SU-DHL-6 (cell line): ENCODE measurements at regions not wholly inside any gene's neighbourhood (a gene's known extent, or its start where the extent isn't known, plus 50 kb on each side); places are given as distances from the start of the nearest gene placed in this dataset.

Source experiments
- EZH2phosphoT487 ChIP-seq: fragments of 200-600 bp; sonication (generic), shearing (Covaris generic); conservative IDR thresholded peaks from 2 replicates; pipeline ENCODE4 v1.6.1; 2018; ENCODE audit warnings: mild to moderate bottlenecking, antibody characterized with exemption, low read length, moderate library complexity, mixed read lengths
- TF ChIP-seq, protein P1 (sequence below): fragments of 200-600 bp; sonication (generic); IDR thresholded peaks from one replicate; pipeline ENCODE4 v1.5.1; 2017; ENCODE audit warnings: antibody characterized with exemption, mild to moderate bottlenecking, low read length, moderate library complexity; ENCODE audit not compliant: insufficient read depth, poor library complexity, severe bottlenecking

DNA sequence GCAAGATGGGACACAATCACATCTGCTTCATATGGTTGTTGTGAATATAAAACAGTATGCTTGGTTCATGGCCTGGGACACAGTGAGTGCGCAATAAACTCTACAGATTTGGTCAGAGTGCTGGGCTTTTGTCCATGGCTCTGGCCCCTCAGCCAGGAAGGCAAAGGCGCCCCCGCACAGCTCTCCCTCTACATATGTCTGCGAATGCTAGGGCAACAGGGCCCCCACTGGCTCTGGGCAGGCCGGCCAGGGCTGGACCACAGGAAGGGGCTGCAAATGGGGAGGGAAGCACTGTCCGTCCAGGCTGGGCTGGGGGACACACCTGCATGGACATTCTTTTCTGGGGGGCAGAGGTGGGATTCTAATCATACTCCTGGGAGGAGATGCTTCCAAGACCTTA, 151.8 kb upstream of the MLN start:
- no peak for TF ChIP-seq EZH2phosphoT487
- TF ChIP-seq, protein P1, sequence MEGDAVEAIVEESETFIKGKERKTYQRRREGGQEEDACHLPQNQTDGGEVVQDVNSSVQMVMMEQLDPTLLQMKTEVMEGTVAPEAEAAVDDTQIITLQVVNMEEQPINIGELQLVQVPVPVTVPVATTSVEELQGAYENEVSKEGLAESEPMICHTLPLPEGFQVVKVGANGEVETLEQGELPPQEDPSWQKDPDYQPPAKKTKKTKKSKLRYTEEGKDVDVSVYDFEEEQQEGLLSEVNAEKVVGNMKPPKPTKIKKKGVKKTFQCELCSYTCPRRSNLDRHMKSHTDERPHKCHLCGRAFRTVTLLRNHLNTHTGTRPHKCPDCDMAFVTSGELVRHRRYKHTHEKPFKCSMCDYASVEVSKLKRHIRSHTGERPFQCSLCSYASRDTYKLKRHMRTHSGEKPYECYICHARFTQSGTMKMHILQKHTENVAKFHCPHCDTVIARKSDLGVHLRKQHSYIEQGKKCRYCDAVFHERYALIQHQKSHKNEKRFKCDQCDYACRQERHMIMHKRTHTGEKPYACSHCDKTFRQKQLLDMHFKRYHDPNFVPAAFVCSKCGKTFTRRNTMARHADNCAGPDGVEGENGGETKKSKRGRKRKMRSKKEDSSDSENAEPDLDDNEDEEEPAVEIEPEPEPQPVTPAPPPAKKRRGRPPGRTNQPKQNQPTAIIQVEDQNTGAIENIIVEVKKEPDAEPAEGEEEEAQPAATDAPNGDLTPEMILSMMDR, result no peak
